ENCODE measurements at regions not wholly inside any gene's neighbourhood (a gene's known extent, or its start where the extent isn't known, plus 50 kb on each side); places are given as distances from the start of the nearest gene placed in this dataset.

DNA sequence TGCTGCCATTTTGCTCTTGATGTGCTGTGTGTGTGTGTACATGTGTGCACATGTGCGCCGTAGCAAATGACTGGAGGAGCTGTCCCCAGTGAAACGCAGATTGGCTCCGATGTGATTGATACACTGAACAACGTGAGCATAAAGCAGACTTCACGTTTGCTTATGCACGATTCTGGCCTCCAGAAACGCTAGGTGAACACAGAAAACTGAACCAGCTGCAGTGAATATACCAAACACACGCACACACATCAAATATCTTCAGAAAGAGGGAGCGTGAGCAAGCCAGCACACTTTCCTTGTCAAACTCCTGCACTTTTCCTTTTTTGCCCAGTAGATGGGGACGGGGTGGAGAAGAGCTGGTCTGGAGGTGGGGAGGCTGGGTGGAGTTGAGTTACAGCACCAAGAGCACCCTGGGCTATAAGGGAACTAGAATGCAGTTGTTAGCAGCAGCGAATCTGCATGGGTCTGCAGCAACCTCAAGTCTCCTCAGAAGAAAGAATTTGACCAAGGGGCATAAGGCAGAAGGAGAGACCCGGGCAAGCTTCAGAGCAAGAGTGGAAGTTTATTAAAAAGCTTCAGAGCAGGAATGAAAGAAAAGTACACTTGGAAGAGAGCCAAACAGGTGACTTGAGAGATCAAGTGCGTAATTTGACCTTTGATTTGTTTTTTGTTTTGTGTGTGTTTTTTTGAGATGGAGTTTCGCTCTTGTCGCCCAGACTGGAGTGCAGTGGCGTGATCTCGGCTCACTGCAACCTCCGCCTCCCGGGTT lies 77.8 kb upstream of the CADM1 start:
- H3K27me3 ChIP-seq, result no peaks in the 10 kb centered on the region
- H3K36me3 ChIP-seq, result no peaks in the 10 kb centered on the region
- DNase-seq (ENCODE audit: low spot score in 2 of 2), result no peak
- no peak for TF ChIP-seq POLR2AphosphoS5 (IDR thresholded peaks at IDR 0.05)
- no peak for TF ChIP-seq EP300 (IDR thresholded peaks at IDR 0.05)
- TF ChIP-seq, protein P1, sequence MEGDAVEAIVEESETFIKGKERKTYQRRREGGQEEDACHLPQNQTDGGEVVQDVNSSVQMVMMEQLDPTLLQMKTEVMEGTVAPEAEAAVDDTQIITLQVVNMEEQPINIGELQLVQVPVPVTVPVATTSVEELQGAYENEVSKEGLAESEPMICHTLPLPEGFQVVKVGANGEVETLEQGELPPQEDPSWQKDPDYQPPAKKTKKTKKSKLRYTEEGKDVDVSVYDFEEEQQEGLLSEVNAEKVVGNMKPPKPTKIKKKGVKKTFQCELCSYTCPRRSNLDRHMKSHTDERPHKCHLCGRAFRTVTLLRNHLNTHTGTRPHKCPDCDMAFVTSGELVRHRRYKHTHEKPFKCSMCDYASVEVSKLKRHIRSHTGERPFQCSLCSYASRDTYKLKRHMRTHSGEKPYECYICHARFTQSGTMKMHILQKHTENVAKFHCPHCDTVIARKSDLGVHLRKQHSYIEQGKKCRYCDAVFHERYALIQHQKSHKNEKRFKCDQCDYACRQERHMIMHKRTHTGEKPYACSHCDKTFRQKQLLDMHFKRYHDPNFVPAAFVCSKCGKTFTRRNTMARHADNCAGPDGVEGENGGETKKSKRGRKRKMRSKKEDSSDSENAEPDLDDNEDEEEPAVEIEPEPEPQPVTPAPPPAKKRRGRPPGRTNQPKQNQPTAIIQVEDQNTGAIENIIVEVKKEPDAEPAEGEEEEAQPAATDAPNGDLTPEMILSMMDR (IDR thresholded peaks at IDR 0.05), result no peak
- TF ChIP-seq POLR2A (IDR thresholded peaks at IDR 0.05), result no peak
- H3K4me1 ChIP-seq, result peaks cover 20% of the 10 kb centered on the region
- no peaks in the 10 kb centered on the region for H3K9me3 ChIP-seq
- no peak overlapping the region for H3K27ac ChIP-seq
- 50% methylated on average over 20 of the region's 20 CpGs for WGBS
- H3K4me3 ChIP-seq, result no peak overlapping the region

DNA sequence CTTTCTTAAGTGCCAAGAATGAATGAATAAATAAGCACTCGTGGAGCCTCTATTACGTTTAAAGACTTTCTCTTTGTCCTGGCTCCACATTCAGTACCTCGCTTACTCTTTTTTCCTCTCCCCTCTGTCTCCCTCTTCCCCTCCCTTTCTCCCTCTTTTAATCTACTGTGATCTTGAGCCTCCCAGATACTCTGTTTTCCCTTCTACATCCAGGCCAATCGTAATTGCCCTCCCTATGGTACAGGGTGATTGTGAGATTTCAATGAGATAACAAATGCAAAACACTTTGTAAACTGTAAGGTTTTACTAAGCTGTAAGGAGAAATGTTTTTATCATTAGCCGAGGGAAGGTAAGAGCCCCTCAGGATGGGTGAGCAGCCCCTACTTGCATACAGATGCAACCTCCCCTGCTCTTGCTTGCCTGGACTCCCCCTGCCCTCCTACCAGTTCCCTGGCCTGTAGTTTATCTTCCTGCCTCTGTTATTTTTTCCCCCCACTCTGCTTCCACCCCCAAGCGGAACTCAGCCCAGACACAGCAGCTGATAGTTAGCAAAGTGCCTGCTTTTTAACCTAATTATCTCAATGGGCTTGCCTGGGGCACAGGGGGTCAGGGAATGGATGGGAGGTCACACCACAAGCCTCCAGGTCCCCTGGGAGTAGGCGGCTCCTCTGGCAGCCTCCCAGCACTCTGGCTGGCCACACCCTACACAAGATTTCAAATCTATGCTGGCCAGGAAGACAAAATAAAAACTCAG lies 76.9 kb upstream of the CADM1 start:
- H3K9me3 ChIP-seq, result no peaks in the 10 kb centered on the region
- no peaks in the 10 kb centered on the region for H3K36me3 ChIP-seq
- H3K27ac ChIP-seq, result no peak overlapping the region
- DNase-seq (ENCODE audit: low spot score in 2 of 2), result no peak
- no peak for TF ChIP-seq POLR2A (IDR thresholded peaks at IDR 0.05)
- TF ChIP-seq, protein P1 (IDR thresholded peaks at IDR 0.05), result no peak
- no peak for TF ChIP-seq EP300 (IDR thresholded peaks at IDR 0.05)
- TF ChIP-seq POLR2AphosphoS5 (IDR thresholded peaks at IDR 0.05), result no peak
- no peak overlapping the region for H3K4me3 ChIP-seq
- peaks cover 20% of the 10 kb centered on the region for H3K4me1 ChIP-seq
- no peaks in the 10 kb centered on the region for H3K27me3 ChIP-seq
- WGBS, result 45% methylated on average over 7 of the region's 7 CpGs

DNA sequence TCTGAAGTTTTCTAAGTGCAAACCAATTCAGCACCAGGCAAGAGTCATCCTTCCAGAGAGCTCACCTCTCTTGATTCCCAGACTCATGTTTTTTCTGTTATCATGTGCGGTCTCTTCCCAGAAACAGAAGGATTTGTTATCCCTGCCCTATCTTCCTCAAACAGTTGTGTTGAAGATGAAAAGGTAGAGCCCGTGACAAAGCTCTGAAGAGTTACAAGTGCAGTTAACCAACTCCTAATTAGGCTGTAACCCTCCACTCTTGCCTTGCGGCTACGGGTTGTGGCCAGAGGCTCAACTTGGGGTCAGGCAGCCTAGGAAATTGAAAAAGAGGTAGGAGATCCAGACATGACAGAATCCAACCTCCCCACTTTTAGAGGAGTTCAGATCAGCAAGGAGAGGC lies 76.2 kb upstream of the CADM1 start:
- H3K36me3 ChIP-seq, result no peaks in the 10 kb centered on the region
- no peak overlapping the region for H3K4me3 ChIP-seq
- TF ChIP-seq POLR2AphosphoS5 (IDR thresholded peaks at IDR 0.05), result no peak
- TF ChIP-seq EP300 (IDR thresholded peaks at IDR 0.05), result no peak
- TF ChIP-seq POLR2A (IDR thresholded peaks at IDR 0.05), result no peak
- TF ChIP-seq, protein P1 (IDR thresholded peaks at IDR 0.05), result no peak

DNA sequence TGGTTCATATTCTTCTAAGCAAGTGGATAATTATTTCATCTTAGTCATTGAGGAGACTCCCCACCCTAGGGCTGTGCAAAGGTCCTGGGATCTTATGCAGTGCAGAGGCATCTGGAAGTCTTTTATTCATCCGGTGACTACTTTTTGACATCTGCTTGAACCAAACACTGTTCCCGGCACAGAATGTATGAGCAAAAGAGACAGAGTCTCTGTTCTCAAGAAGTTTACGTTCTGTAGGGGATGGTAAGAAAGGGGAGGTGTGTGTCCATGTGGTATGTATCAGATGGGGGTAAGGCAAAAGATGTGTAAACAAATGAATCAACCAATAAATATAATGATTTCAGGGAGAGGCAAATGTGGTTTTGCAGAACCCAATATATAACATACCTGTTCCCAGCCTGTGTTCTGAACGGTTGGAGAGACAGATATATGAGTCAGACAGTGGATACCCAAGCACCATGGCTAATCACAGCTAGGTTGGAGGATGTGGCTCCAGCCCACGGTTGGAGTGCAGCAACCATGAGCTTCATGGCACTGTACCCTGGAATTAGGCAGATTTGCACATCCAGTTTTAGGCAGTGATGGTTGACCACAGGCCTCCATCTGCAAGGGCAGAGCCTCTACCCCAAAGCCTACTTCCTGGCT lies 75.1 kb upstream of the CADM1 start:
- DNase-seq (ENCODE audit: low spot score in 2 of 2), result no peak
- no peaks in the 10 kb centered on the region for H3K27me3 ChIP-seq
- WGBS, result 88% methylated on average over 5 of the region's 5 CpGs

More for the DNA sequence above, 76.2 kb upstream of the CADM1 start:
- DNase-seq (ENCODE audit: low spot score in 2 of 2), result no peak
- Histone ChIP-seq H3K27me3 (no peaks in the 10 kb centered on the region), H3K4me1 (peaks cover 20% of the 10 kb centered on the region), H3K9me3 (no peaks in the 10 kb centered on the region), H3K27ac (no peak overlapping the region)
- 81% methylated on average over 4 of the region's 4 CpGs for WGBS

More for the DNA sequence above, 75.1 kb upstream of the CADM1 start:
- H3K4me1 ChIP-seq, result peaks cover 20% of the 10 kb centered on the region
- H3K27ac ChIP-seq, result no peak overlapping the region
- H3K9me3 ChIP-seq, result no peaks in the 10 kb centered on the region
- TF ChIP-seq POLR2A (IDR thresholded peaks at IDR 0.05), result no peak
- TF ChIP-seq, protein P1 (IDR thresholded peaks at IDR 0.05), result no peak
- TF ChIP-seq EP300 (IDR thresholded peaks at IDR 0.05), result no peak
- TF ChIP-seq POLR2AphosphoS5 (IDR thresholded peaks at IDR 0.05), result no peak
- H3K36me3 ChIP-seq, result no peaks in the 10 kb centered on the region
- H3K4me3 ChIP-seq, result no peak overlapping the region

All from suprapubic skin (tissue), 4 donors.